GM13977 (cell line): ENCODE measurements at regions not wholly inside any gene's neighbourhood (a gene's known extent, or its start where the extent isn't known, plus 50 kb on each side); places are given as distances from the start of the nearest gene placed in this dataset.

Source experiments
- DNase-seq: peaks from one replicate; pipeline ENCODE4 v3.0.0; 2012; ENCODE audit warnings: low spot score
- in situ Hi-C: fragments of 300-500 bp; cut with MboI; formaldehyde crosslinking; loops from one replicate; pipeline ENCODE4 v1.12.0; 2022; ENCODE audit warnings: low sequenced_read_pairs, low pct_unique_long_range_greater_than_20kb, mixed read lengths, inconsistent platforms; ENCODE audit not compliant: unreplicated experiment
- TF ChIP-seq, protein P1 (sequence below): IDR thresholded peaks from 2 replicates; pipeline ENCODE4 v1.5.1; 2012; ENCODE audit warnings: mild to moderate bottlenecking, control low read depth; ENCODE audit not compliant: insufficient read depth; ENCODE audit errors: extremely low read depth, missing control alignments

DNA sequence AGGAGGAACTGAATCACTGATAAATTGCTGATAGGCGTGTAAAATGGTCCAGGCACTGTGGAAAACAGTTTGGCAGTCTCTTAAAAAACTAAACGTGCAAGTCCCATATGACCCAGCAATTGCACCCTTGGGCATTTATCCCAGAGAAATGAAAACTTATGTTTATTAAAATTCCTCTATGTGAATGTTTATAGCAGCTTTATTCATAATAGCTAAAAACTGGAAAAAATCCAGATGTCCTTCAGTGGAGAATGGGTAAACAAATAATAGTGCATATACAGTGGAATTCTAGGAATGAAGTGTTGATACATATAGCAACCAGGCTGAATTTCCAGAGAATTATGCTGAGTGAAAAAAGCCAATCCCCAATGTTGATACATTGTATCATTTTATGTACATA lies 482.2 kb upstream of the PDZRN3 start:
- no peak for DNase-seq
- TF ChIP-seq, protein P1, sequence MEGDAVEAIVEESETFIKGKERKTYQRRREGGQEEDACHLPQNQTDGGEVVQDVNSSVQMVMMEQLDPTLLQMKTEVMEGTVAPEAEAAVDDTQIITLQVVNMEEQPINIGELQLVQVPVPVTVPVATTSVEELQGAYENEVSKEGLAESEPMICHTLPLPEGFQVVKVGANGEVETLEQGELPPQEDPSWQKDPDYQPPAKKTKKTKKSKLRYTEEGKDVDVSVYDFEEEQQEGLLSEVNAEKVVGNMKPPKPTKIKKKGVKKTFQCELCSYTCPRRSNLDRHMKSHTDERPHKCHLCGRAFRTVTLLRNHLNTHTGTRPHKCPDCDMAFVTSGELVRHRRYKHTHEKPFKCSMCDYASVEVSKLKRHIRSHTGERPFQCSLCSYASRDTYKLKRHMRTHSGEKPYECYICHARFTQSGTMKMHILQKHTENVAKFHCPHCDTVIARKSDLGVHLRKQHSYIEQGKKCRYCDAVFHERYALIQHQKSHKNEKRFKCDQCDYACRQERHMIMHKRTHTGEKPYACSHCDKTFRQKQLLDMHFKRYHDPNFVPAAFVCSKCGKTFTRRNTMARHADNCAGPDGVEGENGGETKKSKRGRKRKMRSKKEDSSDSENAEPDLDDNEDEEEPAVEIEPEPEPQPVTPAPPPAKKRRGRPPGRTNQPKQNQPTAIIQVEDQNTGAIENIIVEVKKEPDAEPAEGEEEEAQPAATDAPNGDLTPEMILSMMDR = no peak
- in situ Hi-C loops = no loop called here

GRCh38 chr3:74091204-74091603 lies 466.5 kb upstream of the PDZRN3 start:
- no peak for DNase-seq
- in situ Hi-C loops = no loop called here
- TF ChIP-seq, protein P1 = no peak

DNA sequence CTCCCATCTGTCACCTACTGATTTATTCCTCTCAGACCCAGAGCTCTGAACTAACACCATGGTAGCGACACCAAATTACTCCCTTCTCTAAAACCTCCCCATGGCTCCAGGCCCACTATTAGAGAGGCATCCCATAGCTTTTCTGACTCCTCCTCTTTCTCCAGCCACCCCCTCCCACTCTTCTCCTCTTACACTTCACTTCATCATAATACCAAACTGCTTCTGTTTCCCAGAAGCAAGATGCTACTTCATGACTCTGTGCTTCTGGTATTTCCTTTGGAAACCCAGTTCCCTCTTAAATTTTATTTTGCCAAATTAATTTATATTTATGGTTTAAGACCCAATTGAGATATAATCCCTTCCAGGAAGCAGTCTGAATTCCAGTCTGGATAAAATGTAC lies 465.1 kb upstream of the PDZRN3 start:
- TF ChIP-seq, protein P1 = no peak
- in situ Hi-C loops = no loop called here
- no peak for DNase-seq

DNA sequence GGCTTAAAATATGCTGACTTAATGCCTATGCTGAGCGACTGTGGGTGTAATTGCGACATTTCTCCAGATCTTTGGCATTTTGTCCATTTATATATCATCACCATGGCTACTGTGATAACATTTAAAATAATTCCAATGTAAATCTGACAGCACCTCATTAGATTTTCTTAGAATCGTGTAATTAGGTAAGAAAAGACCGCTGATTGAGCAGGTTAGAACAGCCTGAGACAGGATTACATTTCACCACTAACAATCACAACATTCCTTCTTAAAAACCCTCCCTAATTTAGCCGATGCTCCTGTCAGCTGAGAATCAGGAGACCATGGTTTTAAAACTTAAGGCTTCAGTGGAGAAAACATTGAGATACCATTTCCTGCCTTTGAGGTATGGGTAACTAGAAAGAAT lies 455.3 kb upstream of the PDZRN3 start:
- in situ Hi-C loops = no loop called here
- DNase-seq = no peak
- TF ChIP-seq, protein P1 = no peak

DNA sequence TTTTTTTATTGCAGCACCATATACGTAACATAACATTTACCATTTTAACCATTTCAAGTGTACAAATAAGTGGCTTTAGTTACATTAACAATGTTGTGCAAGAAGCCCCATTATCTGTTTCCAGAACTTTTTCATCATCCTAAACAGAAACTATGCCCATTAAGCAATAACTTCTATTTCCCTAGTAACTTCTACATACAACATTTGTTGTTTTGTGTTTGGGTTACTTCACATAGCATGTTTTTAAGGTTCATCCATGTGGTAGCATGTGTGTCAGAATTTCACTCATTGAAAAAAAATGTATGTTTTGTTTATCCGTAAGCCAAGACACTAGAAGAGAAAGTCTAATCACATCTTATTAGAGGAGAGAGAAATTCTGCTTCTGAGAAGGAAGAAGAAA lies 450.5 kb upstream of the PDZRN3 start:
- no peak for DNase-seq
- in situ Hi-C loops = no loop called here
- TF ChIP-seq, protein P1 = no peak

DNA sequence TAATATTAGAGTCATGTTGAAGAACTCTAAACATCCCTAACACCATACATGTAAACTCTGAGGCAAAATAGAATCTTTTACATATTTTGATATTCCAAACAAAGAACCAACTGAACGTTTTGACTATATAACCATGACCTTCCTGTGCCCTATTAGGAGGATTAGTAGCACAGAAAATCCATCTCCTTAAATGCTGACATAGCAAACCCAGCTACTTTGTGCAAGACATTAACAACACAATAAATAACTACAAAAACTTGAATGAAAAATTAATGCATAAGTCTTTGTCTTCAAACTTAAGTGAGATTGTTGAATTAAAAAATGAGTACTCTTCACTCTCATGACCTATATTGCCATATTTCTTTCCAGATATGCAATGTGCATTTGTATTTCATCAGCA lies 450.0 kb upstream of the PDZRN3 start:
- in situ Hi-C loops = no loop called here
- TF ChIP-seq, protein P1 = no peak
- DNase-seq = no peak

DNA sequence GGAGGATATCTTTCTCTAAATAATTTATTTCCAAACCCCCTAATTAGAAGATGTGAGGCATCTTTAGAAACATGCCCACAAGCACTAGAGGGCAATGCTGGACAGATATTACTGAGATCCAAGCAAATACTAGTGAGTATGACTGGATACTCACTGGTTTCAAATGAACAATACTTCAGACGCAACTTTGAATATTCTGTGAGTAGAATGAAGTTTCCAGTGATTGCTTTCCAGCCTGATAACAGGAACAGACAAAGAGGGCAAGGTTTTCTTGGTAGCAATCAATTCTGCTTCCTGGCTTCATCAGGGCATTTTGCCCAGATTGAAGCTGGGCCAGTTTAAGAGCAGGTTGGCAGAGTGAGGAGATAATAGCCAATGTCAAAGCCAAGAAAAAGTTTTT lies 442.6 kb upstream of the PDZRN3 start:
- DNase-seq = no peak
- in situ Hi-C loops = no loop called here
- TF ChIP-seq, protein P1 = no peak
